GM12878 (cell line): ENCODE measurements at regions not wholly inside any gene's neighbourhood (a gene's known extent, or its start where the extent isn't known, plus 50 kb on each side); places are given as distances from the start of the nearest gene placed in this dataset.

Experiments used
- CREM ChIP-seq: IDR thresholded peaks from 2 replicates; pipeline ENCODE4 v1.6.1; 2014; ENCODE audit warnings: antibody characterized with exemption, low read depth
- CTCF ChIP-seq, 3 experiments: IDR thresholded peaks in 2 of 3; conservative IDR thresholded peaks in 1 of 3; 2 replicates each; pipeline ENCODE4 v1.5.1; 2011; ENCODE audit warnings: low read depth in 3 of 3, low read length in 3 of 3, mild to moderate bottlenecking in 3 of 3, control low read depth in 2 of 3, moderate library complexity in 2 of 3, inconsistent platforms in 1 of 3, mixed read lengths in 1 of 3; ENCODE audit not compliant: control insufficient read depth in 2 of 3, insufficient read depth in 1 of 3; ENCODE audit errors: extremely low read depth in 1 of 3
- FOXM1 ChIP-seq: IDR thresholded peaks from 2 replicates; pipeline ENCODE4 v1.6.1; 2012; ENCODE audit warnings: low read depth, mild to moderate bottlenecking, inconsistent platforms, low read length, moderate library complexity
- POLR2A ChIP-seq: IDR thresholded peaks from 2 replicates; pipeline ENCODE4 v1.6.1; 2011; ENCODE audit warnings: low read depth, mild to moderate bottlenecking, low read length
- RCOR1 ChIP-seq: conservative IDR thresholded peaks from 2 replicates; pipeline ENCODE4 v1.6.1; 2012; ENCODE audit warnings: low read depth, low read length, improper control_type of control experiment
- SUZ12 ChIP-seq: fragments of 200-600 bp; sonication (generic); IDR thresholded peaks from one replicate; pipeline ENCODE4 v1.6.1; 2018; ENCODE audit warnings: antibody characterized with exemption, mild to moderate bottlenecking; ENCODE audit not compliant: unreplicated experiment
- TF ChIP-seq, protein P1 (sequence below): fragments of 150-350 bp; IDR thresholded peaks from 2 replicates; pipeline ENCODE4 v1.6.1; 2016; ENCODE audit warnings: low read depth, low read length

- TF ChIP-seq CTCF (IDR thresholded peaks at IDR 0.05 in 2 of 3, conservative IDR thresholded peaks at IDR 0.05 in 1 of 3; ENCODE audit: control insufficient read depth in 2 of 3, extremely low read depth in 1 of 3, insufficient read depth in 1 of 3, low read depth in 3 of 3, low read length in 3 of 3) (peak; percentile 78 to 85 (median 82)), RCOR1 (no peak), POLR2A (no peak), SUZ12 (no peak), FOXM1 (no peak), CREM (no peak)
- TF ChIP-seq, protein P1, sequence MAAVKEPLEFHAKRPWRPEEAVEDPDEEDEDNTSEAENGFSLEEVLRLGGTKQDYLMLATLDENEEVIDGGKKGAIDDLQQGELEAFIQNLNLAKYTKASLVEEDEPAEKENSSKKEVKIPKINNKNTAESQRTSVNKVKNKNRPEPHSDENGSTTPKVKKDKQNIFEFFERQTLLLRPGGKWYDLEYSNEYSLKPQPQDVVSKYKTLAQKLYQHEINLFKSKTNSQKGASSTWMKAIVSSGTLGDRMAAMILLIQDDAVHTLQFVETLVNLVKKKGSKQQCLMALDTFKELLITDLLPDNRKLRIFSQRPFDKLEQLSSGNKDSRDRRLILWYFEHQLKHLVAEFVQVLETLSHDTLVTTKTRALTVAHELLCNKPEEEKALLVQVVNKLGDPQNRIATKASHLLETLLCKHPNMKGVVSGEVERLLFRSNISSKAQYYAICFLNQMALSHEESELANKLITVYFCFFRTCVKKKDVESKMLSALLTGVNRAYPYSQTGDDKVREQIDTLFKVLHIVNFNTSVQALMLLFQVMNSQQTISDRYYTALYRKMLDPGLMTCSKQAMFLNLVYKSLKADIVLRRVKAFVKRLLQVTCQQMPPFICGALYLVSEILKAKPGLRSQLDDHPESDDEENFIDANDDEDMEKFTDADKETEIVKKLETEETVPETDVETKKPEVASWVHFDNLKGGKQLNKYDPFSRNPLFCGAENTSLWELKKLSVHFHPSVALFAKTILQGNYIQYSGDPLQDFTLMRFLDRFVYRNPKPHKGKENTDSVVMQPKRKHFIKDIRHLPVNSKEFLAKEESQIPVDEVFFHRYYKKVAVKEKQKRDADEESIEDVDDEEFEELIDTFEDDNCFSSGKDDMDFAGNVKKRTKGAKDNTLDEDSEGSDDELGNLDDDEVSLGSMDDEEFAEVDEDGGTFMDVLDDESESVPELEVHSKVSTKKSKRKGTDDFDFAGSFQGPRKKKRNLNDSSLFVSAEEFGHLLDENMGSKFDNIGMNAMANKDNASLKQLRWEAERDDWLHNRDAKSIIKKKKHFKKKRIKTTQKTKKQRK: no peak
Measured at GRCh38 chr11:28697920-28698827, 590.0 kb downstream of the METTL15 start.
